Heart left ventricle (tissue), 13 donors: ENCODE measurements at regions not wholly inside any gene's neighbourhood (a gene's known extent, or its start where the extent isn't known, plus 50 kb on each side); places are given as distances from the start of the nearest gene placed in this dataset.

Experiments used
- CTCF ChIP-seq, 12 donors: fragments of 200-600 bp; sonication (generic) in 4 of 12; IDR thresholded peaks; one replicate each; pipeline versions ENCODE4 v1.5.0 to v1.8.0; 2018 to 2022; ENCODE audit warnings: antibody characterized with exemption in 12 of 12, mild to moderate bottlenecking in 5 of 12
- POLR2A ChIP-seq, 2 donors: fragments of 450-650 bp; IDR thresholded peaks; one replicate each; pipeline ENCODE4 v1.6.1; 2017; ENCODE audit warnings: antibody characterized with exemption in 2 of 2, mild to moderate bottlenecking in 2 of 2, moderate library complexity in 2 of 2
- donor health status: ischemic (EF 13 %, LVEDD 7.1; RV severe dilation, severe dysfunction).
- donor health status: DM: no; HTN: yes; CAD: no.
- donor health status: DM: no; HTN: no; CAD: no.
- donor health status: ischemic (EF 25% LVEDD 6.9; RV normal size, moderate dysfunction).
- donor health status: ischemic (EF 25% LVEDD 5.7; RV mildly dilated, moderate dysfunction).
- donor health status: ischemic (EF 35%, LVEDD 5.7; RV mildly dilated, moderate dysfunction).
- donor health status: nonischemic (EF 11% LVEDD 7.7; RV severe dilation, severe dysfunction).
- donor health status: DM: yes; HTN: yes; CAD: no.
- donor health status: PGD.
- donor health status: ischemic (EF 29% LVEDD 5.4; RV normal size, mild dysfunction).
- donor health status: nonischemic (EF 23%, LVEDD 6.1; RV moderate dilation, normal function).

GRCh38 chr10:85204814-85205213 is 876.4 kb downstream of the CCSER2 start:
- no peak for TF ChIP-seq CTCF (IDR thresholded peaks at IDR 0.05)
- TF ChIP-seq POLR2A (IDR thresholded peaks at IDR 0.05), result no peak
